ENCODE measurements at regions not wholly inside any gene's neighbourhood (a gene's known extent, or its start where the extent isn't known, plus 50 kb on each side); places are given as distances from the start of the nearest gene placed in this dataset.

DNA sequence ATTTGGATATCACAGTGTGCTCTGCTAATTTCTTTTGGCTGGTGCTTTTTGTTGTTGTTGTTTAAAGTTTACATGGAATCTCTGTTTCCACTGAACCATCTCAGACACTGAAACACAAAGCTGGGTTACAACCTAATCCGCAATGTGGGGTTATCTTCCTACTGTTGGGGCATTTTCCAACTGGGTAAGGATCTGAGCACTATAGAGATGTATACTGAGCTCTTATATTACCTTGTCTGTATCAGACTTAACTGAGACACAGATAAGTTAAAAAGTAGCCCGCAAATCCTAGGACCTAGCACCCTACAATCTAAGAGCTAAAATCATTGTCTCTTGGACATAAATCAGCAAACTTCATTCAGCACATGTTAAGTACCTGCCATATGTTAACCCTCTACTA is 169.2 kb downstream of the LTN1 start:
- intact Hi-C loops (cut with micrococcal nuclease; ENCODE audit: unreplicated experiment), result no loop called here
- DNase-seq (ENCODE audit: low read depth, low spot score), result no peak
- ChIA-PET CTCF (no interaction called here), POLR2A (no interaction called here)
- TF ChIP-seq POLR2AphosphoS5 (IDR thresholded peaks at IDR 0.05; ENCODE audit: low read depth, low read length), result no peak
- TF ChIP-seq, protein P1, sequence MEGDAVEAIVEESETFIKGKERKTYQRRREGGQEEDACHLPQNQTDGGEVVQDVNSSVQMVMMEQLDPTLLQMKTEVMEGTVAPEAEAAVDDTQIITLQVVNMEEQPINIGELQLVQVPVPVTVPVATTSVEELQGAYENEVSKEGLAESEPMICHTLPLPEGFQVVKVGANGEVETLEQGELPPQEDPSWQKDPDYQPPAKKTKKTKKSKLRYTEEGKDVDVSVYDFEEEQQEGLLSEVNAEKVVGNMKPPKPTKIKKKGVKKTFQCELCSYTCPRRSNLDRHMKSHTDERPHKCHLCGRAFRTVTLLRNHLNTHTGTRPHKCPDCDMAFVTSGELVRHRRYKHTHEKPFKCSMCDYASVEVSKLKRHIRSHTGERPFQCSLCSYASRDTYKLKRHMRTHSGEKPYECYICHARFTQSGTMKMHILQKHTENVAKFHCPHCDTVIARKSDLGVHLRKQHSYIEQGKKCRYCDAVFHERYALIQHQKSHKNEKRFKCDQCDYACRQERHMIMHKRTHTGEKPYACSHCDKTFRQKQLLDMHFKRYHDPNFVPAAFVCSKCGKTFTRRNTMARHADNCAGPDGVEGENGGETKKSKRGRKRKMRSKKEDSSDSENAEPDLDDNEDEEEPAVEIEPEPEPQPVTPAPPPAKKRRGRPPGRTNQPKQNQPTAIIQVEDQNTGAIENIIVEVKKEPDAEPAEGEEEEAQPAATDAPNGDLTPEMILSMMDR (IDR thresholded peaks at IDR 0.05), result no peak
- TF ChIP-seq SIN3A (IDR thresholded peaks at IDR 0.05; ENCODE audit: borderline replicate concordance, insufficient read depth, low read depth, low read length), result no peak
- TF ChIP-seq, protein P2, sequence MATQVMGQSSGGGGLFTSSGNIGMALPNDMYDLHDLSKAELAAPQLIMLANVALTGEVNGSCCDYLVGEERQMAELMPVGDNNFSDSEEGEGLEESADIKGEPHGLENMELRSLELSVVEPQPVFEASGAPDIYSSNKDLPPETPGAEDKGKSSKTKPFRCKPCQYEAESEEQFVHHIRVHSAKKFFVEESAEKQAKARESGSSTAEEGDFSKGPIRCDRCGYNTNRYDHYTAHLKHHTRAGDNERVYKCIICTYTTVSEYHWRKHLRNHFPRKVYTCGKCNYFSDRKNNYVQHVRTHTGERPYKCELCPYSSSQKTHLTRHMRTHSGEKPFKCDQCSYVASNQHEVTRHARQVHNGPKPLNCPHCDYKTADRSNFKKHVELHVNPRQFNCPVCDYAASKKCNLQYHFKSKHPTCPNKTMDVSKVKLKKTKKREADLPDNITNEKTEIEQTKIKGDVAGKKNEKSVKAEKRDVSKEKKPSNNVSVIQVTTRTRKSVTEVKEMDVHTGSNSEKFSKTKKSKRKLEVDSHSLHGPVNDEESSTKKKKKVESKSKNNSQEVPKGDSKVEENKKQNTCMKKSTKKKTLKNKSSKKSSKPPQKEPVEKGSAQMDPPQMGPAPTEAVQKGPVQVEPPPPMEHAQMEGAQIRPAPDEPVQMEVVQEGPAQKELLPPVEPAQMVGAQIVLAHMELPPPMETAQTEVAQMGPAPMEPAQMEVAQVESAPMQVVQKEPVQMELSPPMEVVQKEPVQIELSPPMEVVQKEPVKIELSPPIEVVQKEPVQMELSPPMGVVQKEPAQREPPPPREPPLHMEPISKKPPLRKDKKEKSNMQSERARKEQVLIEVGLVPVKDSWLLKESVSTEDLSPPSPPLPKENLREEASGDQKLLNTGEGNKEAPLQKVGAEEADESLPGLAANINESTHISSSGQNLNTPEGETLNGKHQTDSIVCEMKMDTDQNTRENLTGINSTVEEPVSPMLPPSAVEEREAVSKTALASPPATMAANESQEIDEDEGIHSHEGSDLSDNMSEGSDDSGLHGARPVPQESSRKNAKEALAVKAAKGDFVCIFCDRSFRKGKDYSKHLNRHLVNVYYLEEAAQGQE (IDR thresholded peaks at IDR 0.05; ENCODE audit: insufficient read depth in 1 of 2, low read depth in 2 of 2, low read length in 1 of 2), result no peak
- no peak for TF ChIP-seq TCF7L2 (IDR thresholded peaks at IDR 0.05; ENCODE audit: low read depth, low read length)
- no peak overlapping the region for H3K4me3 ChIP-seq (ENCODE audit: low read depth in 2 of 2, low read length in 2 of 2)
- peak overlapping the region; percentile 49; the same call in 1 of the 2 replicates for H3K27ac ChIP-seq (ENCODE audit: low read length)
- BruUV-seq (replicated peaks), result no TSS peak
- peaks cover 3% of the 10 kb centered on the region; the same call in 1 of the 2 replicates for H3K4me1 ChIP-seq (ENCODE audit: control insufficient read depth, insufficient read depth, low read length)
- in situ Hi-C loops (cut with HindIII; ENCODE audit: low pct_unique_long_range_greater_than_20kb, low sequenced_read_pairs), result no loop called here
- H3K9me3 ChIP-seq (ENCODE audit: control insufficient read depth, insufficient read depth, low read depth, low read length), result no peaks in the 10 kb centered on the region
- no peak for ATAC-seq
- no peaks in the 10 kb centered on the region for H3K27me3 ChIP-seq (ENCODE audit: control insufficient read depth, insufficient read depth, low read length)
- no peaks in the 10 kb centered on the region for H3K36me3 ChIP-seq (ENCODE audit: control insufficient read depth, insufficient read depth, low read length)

DNA sequence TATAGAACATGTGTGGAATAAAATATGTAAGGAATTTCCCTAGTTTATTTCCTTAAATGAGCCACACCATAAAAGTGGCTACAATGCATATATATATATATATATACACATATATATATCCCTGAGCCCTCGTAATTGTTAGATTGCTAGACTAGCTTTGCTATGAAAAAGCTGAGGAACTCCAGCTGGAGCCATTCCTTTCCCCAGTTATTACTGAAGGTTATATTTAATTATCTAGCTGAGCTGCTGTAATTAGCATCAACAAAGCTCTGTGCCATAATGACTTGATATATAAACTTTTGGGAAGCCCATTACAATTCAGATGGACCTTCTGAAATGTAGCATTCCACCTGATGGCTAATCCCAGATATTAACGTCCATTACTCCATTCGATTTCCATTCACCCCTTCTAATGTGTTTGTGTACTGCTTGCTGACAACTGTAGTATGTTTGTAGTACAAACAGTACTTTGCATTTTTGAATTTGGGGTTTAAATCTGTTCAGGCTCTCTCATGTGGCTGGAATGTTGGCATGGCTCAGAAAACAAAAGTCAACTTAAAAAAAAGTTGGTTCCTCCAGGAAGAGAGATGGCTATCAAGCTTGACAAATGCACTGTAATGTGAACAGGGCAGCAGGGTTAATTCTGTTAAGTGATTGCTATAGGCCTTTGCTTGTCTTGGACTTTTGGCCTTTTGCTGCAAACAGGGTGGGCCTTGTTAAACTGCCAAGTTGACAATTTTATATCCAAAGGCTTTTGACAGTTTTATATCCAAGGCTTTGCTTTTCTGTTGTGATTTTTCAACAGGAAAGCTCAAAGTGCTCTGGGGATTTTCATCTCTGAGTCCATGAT is 170.0 kb downstream of the LTN1 start:
- no peaks in the 10 kb centered on the region for H3K27me3 ChIP-seq (ENCODE audit: control insufficient read depth, insufficient read depth, low read length)
- no peaks in the 10 kb centered on the region for H3K36me3 ChIP-seq (ENCODE audit: control insufficient read depth, insufficient read depth, low read length)
- DNase-seq (ENCODE audit: low read depth, low spot score) (no peak), ATAC-seq (no peak)
- H3K4me1 ChIP-seq (ENCODE audit: control insufficient read depth, insufficient read depth, low read length), result peaks cover 3% of the 10 kb centered on the region; the same call in 1 of the 2 replicates
- TF ChIP-seq TCF7L2 (IDR thresholded peaks at IDR 0.05; ENCODE audit: low read depth, low read length), result 0 out of 2 replicates have a peak, but pooled peaks have one; percentile 39
- TF ChIP-seq, protein P1 (IDR thresholded peaks at IDR 0.05), result no peak
- intact Hi-C loops (cut with micrococcal nuclease; ENCODE audit: unreplicated experiment) (no loop called here), in situ Hi-C loops (cut with HindIII; ENCODE audit: low pct_unique_long_range_greater_than_20kb, low sequenced_read_pairs) (no loop called here)
- no TSS peak for BruUV-seq (replicated peaks)
- no peak overlapping the region for H3K4me3 ChIP-seq (ENCODE audit: low read depth in 2 of 2, low read length in 2 of 2)
- peak overlapping the region; percentile 48; the same call in 1 of the 2 replicates for H3K27ac ChIP-seq (ENCODE audit: low read length)
- POLR2A ChIA-PET, result no interaction called here
- CTCF ChIA-PET, result no interaction called here
- H3K9me3 ChIP-seq (ENCODE audit: control insufficient read depth, insufficient read depth, low read depth, low read length), result no peaks in the 10 kb centered on the region
